ENCODE measurements at regions not wholly inside any gene's neighbourhood (a gene's known extent, or its start where the extent isn't known, plus 50 kb on each side); places are given as distances from the start of the nearest gene placed in this dataset.

DNA sequence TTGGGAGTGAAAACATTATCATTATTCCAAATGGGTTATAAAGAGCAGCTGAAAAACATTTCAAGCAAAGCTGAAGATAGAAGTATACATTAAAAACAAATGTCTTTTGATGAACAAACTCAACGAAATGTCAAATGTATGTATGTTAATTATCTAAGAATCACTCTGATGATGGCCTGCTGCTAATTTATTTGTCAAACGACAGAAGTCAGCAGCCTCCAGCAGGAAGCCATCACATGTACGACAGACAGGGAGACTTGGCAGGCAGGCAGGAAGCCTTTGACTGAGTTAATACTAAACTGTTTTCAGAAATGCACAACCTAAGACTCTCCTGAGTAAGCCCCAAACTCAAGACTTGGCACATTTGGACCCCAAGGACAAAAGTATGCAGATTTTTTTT is 491.1 kb downstream of the ZNF385D start:
- TF ChIP-seq, protein P1, sequence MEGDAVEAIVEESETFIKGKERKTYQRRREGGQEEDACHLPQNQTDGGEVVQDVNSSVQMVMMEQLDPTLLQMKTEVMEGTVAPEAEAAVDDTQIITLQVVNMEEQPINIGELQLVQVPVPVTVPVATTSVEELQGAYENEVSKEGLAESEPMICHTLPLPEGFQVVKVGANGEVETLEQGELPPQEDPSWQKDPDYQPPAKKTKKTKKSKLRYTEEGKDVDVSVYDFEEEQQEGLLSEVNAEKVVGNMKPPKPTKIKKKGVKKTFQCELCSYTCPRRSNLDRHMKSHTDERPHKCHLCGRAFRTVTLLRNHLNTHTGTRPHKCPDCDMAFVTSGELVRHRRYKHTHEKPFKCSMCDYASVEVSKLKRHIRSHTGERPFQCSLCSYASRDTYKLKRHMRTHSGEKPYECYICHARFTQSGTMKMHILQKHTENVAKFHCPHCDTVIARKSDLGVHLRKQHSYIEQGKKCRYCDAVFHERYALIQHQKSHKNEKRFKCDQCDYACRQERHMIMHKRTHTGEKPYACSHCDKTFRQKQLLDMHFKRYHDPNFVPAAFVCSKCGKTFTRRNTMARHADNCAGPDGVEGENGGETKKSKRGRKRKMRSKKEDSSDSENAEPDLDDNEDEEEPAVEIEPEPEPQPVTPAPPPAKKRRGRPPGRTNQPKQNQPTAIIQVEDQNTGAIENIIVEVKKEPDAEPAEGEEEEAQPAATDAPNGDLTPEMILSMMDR (conservative IDR thresholded peaks at IDR 0.05; ENCODE audit: low read depth in 2 of 2) = no peak
- no peak for TF ChIP-seq EZH2 (IDR thresholded peaks at IDR 0.05; ENCODE audit: low read depth, unreplicated experiment)
- TF ChIP-seq POLR2AphosphoS5 (IDR thresholded peaks at IDR 0.05; ENCODE audit: low read depth) = no peak
- TF ChIP-seq JUNB (IDR thresholded peaks at IDR 0.05; ENCODE audit: unreplicated experiment) = no peak
- TF ChIP-seq, protein P2, sequence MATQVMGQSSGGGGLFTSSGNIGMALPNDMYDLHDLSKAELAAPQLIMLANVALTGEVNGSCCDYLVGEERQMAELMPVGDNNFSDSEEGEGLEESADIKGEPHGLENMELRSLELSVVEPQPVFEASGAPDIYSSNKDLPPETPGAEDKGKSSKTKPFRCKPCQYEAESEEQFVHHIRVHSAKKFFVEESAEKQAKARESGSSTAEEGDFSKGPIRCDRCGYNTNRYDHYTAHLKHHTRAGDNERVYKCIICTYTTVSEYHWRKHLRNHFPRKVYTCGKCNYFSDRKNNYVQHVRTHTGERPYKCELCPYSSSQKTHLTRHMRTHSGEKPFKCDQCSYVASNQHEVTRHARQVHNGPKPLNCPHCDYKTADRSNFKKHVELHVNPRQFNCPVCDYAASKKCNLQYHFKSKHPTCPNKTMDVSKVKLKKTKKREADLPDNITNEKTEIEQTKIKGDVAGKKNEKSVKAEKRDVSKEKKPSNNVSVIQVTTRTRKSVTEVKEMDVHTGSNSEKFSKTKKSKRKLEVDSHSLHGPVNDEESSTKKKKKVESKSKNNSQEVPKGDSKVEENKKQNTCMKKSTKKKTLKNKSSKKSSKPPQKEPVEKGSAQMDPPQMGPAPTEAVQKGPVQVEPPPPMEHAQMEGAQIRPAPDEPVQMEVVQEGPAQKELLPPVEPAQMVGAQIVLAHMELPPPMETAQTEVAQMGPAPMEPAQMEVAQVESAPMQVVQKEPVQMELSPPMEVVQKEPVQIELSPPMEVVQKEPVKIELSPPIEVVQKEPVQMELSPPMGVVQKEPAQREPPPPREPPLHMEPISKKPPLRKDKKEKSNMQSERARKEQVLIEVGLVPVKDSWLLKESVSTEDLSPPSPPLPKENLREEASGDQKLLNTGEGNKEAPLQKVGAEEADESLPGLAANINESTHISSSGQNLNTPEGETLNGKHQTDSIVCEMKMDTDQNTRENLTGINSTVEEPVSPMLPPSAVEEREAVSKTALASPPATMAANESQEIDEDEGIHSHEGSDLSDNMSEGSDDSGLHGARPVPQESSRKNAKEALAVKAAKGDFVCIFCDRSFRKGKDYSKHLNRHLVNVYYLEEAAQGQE (IDR thresholded peaks at IDR 0.05; ENCODE audit: unreplicated experiment) = no peak
- no peak for TF ChIP-seq EZH2phosphoT487 (IDR thresholded peaks at IDR 0.05; ENCODE audit: unreplicated experiment)
- no peak for TF ChIP-seq CREB1 (CRISPR knock-in tag; IDR thresholded peaks at IDR 0.05; ENCODE audit: low read depth)
- TF ChIP-seq, protein P3, sequence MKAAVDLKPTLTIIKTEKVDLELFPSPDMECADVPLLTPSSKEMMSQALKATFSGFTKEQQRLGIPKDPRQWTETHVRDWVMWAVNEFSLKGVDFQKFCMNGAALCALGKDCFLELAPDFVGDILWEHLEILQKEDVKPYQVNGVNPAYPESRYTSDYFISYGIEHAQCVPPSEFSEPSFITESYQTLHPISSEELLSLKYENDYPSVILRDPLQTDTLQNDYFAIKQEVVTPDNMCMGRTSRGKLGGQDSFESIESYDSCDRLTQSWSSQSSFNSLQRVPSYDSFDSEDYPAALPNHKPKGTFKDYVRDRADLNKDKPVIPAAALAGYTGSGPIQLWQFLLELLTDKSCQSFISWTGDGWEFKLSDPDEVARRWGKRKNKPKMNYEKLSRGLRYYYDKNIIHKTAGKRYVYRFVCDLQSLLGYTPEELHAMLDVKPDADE (IDR thresholded peaks at IDR 0.05) = no peak
- TF ChIP-seq ZNF114 (CRISPR knock-in tag; IDR thresholded peaks at IDR 0.05) = no peak
- no peak for TF ChIP-seq ZNF331 (CRISPR knock-in tag; IDR thresholded peaks at IDR 0.05; ENCODE audit: low read depth)
- TF ChIP-seq STAT1 (IDR thresholded peaks at IDR 0.05; ENCODE audit: unreplicated experiment) = no peak
- TF ChIP-seq, protein P4, sequence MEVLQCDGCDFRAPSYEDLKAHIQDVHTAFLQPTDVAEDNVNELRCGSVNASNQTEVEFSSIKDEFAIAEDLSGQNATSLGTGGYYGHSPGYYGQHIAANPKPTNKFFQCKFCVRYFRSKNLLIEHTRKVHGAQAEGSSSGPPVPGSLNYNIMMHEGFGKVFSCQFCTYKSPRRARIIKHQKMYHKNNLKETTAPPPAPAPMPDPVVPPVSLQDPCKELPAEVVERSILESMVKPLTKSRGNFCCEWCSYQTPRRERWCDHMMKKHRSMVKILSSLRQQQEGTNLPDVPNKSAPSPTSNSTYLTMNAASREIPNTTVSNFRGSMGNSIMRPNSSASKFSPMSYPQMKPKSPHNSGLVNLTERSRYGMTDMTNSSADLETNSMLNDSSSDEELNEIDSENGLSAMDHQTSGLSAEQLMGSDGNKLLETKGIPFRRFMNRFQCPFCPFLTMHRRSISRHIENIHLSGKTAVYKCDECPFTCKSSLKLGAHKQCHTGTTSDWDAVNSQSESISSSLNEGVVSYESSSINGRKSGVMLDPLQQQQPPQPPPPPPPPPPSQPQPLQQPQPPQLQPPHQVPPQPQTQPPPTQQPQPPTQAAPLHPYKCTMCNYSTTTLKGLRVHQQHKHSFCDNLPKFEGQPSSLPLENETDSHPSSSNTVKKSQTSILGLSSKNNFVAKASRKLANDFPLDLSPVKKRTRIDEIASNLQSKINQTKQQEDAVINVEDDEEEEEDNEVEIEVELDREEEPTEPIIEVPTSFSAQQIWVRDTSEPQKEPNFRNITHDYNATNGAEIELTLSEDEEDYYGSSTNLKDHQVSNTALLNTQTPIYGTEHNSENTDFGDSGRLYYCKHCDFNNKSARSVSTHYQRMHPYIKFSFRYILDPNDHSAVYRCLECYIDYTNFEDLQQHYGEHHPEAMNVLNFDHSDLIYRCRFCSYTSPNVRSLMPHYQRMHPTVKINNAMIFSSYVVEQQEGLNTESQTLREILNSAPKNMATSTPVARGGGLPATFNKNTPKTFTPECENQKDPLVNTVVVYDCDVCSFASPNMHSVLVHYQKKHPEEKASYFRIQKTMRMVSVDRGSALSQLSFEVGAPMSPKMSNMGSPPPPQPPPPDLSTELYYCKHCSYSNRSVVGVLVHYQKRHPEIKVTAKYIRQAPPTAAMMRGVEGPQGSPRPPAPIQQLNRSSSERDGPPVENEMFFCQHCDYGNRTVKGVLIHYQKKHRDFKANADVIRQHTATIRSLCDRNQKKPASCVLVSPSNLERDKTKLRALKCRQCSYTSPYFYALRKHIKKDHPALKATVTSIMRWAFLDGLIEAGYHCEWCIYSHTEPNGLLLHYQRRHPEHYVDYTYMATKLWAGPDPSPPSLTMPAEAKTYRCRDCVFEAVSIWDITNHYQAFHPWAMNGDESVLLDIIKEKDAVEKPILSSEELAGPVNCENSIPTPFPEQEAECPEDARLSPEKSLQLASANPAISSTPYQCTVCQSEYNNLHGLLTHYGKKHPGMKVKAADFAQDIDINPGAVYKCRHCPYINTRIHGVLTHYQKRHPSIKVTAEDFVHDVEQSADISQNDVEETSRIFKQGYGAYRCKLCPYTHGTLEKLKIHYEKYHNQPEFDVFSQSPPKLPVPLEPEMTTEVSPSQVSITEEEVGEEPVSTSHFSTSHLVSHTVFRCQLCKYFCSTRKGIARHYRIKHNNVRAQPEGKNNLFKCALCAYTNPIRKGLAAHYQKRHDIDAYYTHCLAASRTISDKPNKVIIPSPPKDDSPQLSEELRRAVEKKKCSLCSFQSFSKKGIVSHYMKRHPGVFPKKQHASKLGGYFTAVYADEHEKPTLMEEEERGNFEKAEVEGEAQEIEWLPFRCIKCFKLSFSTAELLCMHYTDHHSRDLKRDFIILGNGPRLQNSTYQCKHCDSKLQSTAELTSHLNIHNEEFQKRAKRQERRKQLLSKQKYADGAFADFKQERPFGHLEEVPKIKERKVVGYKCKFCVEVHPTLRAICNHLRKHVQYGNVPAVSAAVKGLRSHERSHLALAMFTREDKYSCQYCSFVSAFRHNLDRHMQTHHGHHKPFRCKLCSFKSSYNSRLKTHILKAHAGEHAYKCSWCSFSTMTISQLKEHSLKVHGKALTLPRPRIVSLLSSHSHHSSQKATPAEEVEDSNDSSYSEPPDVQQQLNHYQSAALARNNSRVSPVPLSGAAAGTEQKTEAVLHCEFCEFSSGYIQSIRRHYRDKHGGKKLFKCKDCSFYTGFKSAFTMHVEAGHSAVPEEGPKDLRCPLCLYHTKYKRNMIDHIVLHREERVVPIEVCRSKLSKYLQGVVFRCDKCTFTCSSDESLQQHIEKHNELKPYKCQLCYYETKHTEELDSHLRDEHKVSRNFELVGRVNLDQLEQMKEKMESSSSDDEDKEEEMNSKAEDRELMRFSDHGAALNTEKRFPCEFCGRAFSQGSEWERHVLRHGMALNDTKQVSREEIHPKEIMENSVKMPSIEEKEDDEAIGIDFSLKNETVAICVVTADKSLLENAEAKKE (CRISPR knock-in tag; IDR thresholded peaks at IDR 0.05) = no peak
